ENCODE measurements at regions not wholly inside any gene's neighbourhood (a gene's known extent, or its start where the extent isn't known, plus 50 kb on each side); places are given as distances from the start of the nearest gene placed in this dataset.
A peak's percentile ranks its signal among the peaks of the same experiment; 100 is the strongest.
"Not testable (repeated sequence)": the region's sequence is repeated elsewhere in the genome, so short reads cannot be mapped to it uniquely, and the experiment has no call there.

DNA sequence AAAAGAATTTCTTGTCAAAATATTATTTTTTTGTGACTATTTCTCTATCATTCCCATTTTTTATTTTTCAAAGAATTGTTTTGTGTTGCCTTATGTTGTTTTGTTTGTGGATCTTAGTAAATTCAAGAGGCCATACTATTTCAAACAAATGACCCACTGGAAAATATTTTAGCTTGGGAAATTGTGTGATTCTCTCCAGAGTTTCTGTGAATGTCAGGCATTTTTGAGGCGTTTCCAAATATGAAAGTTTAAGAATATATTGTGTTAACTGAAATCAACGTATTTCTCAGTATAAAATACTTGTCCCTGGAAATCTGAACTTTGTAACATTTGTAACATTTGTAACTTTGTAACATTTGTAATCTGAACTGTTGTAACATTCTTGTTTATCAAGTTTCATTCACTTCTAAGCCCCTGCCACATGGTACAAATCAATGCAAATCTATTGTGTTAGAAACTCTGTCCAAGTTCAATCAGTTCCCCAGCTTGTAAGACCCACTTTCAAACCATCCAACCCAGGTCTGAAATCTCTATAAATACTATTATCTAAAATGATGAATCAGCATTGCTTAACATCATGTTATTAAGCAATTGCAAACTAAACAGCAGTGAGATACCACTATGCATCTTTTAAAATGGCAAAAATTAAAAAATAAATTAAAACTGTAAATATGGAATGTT lies 465.4 kb upstream of the GRID2 start:
- DNase-seq (ENCODE audit: low spot score): no peak

DNA sequence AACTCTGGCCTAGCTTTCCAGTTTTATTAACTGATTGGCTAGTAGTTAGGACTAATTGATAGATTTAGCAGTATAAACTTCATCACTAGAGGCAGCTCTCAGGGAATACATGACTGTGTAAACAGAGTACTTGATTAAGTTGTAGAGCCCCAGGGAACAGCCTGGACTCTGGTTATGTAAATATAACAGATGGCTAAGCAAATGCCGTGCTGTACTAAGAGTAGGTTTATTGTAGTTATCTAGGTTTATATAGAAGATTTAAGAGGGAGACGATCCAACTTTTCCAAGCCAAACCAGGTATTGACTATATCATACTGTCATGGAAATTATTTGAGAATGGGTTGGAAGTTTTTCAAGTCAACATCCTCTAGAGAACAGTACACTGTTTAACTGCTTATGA lies 463.4 kb upstream of the GRID2 start:
- DNase-seq (ENCODE audit: low spot score): peak; percentile 12

DNA sequence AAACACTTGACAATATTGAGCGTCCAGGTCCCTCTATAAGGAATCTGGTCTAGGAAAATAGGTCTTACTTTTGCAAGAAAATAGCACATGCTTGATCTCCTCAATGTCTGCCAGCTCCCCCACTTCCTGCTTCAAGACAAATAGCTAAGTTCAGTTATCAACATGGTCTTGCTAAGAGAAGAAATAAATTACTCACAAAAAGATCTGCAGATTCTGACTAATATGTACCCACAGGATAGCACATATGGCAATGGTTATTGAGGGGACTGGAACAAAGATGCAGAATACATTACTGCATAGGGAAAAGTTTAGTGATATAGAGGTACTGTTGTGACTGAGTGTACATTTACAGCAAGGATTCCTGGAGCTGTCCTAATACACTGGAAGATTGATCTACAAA lies 457.5 kb upstream of the GRID2 start:
- DNase-seq (ENCODE audit: low spot score): no peak

DNA sequence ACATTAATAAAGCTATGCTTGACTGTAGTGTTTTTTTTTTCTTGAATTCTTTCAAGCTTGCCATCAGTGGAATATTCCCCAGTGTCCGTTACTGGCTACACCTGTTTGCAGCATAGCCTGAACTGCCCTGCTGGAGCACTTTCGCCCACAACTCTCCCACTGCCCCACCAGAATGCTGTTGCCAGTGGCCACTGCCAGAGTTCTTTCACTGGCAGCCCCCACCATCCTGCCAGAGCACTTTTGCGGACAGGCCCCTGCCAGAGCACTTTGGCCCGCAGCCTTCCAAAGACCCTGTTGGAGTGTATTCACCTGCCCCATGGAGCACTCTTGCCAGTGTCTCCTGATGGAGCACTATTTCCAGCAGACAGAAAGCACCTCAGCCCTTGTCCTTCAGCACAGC lies 452.3 kb upstream of the GRID2 start:
- DNase-seq (ENCODE audit: low spot score): no peak

DNA sequence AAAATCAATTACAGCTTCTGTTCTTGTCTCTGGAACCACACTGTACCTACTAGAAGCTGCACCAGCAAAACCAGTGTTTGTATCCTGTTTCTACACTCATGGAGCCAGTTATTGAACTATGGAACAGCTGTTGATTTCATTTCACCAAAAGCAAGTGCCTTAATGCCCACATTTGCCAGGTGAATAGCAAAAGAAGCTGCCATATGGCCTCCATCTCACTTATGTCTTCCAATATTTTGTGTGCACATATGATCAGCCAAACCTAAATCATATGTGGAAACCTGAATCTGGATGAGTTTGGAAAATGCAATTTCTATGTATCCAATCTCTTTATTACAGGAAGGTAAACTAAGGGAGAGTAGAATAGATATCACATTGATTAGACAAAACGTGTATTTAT lies 415.8 kb upstream of the GRID2 start:
- no peak for DNase-seq (ENCODE audit: low spot score)

DNA sequence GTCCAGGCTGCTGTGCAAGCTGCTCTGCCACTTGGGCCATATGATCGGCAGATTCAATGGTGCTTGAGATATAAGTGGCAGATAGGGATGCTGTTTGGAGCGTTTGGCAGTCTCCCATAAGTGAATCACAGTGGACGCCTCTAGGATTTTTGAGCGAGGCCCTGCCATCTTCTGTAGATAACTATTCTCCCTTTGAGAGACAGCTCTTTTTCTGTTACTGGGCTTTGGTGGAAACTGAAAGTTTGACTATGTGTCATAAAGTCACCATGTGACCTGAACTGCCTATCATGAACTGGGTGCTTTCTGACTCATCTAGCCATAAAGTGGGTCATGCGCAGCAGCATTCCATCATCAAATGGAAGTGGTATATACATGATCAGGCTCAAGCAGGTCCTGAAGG lies 412.5 kb upstream of the GRID2 start:
- DNase-seq (ENCODE audit: low spot score): not testable (repeated sequence)

DNA sequence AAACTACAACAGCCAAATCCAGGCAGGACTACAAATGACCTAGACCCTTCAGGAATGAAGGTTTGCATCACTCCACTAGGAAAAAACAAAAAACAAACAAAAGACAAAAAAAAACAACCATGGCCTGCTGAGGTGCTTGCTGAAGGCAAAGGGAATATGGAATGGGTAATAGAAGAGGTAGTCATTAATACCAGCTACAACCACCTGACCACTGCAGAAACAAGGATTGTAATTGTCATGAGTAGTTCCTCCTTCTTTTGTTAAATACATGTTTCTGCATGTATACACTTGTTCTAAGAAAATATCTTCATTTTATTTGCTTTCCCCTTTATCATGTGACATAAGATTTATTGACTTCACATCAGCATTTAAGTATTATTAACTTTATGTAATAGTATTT lies 409.8 kb upstream of the GRID2 start:
- no peak for DNase-seq (ENCODE audit: low spot score)

DNA sequence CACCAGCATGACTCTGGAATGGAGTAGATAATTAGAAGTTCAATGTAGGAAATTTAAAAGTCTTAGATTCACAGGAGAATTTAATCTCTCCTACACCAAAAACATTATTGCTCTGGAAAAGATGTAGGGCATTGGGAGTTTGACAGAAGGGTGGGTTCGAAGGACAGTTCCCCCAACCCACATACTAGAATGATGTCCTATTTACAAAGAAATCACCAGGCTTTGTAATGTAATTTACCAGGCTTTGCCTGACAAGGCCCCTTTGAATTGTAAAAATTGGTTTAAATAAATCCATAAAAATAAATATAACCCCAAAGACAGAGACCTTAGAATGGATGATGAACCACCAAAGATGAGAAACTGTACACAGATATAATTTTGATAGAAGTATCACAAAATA lies 399.2 kb upstream of the GRID2 start:
- no peak for DNase-seq (ENCODE audit: low spot score)

DNA sequence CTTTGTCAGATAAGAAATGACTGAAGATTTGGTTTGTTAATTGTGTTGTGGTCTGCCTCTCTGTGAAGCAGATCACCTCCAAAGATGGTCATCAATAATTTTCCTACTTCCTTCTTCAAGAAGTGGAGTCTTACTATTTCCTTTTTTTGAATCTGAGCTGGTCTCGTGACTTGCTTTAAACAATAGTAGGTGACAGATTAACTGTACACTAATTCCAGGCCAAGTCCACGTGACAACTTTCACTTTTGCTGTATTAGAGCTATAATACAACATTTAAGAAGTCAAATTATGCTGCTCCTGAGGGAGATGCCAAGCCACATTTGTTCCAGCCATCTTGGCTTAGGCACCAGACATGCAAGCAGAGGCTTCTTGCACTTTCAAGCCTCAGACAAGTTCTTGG lies 393.8 kb upstream of the GRID2 start:
- no peak for DNase-seq (ENCODE audit: low spot score)

DNA sequence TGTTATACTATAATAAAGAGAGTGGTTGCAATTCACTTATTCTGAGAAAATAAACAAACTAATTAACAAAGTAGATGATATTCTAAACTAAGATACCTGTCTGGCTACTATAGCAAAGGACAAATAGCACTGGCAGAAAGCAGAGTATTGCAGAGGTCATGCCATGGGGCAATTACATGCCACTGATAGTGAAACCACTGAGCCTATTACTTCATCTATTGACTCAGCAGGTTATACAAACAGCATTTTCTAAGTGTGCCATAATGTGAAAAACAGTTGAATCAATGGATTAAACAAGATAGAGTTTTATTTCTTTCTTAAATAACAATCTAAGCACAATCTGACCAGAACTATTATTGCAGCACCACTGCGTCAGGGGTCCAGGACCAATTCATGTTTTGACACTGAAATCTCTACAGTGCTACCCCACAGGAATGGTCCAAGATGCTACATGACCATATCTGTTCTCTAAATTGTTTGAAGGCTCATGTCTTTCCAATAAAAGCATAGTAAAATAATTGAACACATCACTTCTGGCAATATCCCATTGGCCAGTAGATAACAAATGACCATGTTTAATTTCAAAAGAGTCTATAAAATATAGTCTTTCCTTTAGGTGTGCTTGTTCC lies 389.5 kb upstream of the GRID2 start:
- DNase-seq (ENCODE audit: low spot score): peak; percentile 2

DNA sequence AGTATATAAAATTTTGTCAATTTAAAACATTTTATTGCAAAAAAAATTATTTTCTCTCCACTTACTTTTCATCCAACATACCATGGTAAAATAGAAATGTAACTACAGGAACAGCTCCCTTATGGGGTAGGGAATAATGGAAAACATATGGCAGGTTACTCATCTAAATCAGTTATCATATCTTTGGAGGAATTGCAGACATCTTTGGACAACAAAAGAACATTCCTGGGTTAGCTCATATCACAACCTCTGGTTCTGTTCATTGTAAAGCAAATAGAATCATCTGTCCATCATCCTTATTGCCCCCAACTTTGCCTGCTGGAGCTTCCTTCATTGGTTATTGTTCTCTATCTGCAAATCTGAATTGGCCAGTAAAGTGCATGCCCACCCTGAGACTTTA lies 387.5 kb upstream of the GRID2 start:
- no peak for DNase-seq (ENCODE audit: low spot score)

DNA sequence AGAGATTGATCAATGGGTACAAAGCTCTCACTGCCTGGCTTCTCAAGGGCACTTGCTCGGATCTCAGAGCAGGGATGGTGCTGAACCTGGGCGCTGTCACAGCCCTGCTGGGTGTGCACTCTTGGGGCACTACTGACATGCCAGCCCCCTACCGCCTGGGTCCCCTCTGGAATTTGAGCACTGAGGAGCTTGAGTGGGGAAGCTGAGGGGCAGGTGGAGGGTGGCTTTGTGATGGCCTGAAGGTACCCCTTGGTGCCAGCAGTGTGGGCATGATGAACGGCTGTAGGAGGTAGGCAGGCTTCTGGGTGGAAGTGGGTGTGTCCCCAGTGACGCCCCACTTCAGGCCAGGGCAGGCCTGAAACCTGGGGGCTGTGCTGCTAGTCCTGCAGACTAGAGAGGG lies 379.1 kb upstream of the GRID2 start:
- DNase-seq (ENCODE audit: low spot score): no peak

DNA sequence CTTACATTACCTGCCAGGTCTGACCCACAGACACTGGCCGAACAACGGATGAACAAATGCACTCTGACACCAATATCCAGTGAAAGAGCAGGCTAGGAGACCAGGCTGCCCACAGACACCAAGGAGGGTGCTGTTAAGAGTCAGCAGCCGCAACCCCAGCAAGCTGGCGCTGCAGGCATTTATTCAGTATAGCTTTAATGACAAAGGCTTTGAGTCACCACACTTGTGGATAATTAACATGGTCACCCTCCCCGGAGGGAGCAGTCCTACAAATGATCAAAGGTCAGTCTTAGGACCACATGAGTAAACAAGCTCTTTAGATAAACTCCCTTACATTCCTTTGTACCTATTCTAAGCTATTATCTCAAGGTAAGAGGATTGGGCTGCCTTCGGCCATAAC lies 368.5 kb upstream of the GRID2 start:
- no peak for DNase-seq (ENCODE audit: low spot score)

DNA sequence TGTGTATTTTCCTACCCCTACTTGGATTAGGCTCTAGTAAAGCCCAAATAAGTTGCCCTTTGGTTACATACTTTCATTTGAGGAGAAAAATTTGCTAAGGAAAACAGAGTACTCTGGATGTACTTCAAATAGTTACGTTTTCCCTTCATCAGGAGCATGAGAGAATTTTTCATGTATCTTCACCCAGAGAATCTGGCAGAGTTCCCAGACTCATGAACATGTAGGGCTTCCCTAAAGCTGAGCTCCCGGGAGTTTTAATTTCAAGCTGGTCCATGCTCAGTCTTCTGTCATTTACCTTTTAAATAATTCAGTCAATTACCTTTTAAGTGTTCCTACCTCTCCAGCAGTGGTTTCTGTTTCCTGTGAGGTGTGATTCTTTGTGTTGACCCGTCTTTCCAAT lies 367.5 kb upstream of the GRID2 start:
- DNase-seq (ENCODE audit: low spot score): no peak

DNA sequence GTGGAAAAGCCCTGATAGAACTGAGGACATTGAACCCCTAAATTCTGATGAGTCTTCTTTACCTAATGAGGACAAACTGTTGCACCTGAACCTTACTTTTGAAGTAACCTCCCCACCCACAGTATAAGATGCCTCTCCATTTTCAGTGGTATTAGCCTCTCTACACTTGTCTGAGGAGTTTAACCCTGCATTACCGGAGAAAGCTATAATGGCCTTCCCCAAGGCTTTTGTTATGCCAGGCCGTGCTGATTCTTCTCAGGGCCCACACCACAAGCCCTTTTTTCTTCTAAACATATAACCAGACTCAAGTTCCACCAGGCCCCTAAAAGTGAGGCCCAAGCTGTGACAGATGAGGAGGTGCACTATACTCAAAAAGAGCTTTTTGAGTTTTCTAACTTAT lies 345.8 kb upstream of the GRID2 start:
- no peak for DNase-seq (ENCODE audit: low spot score)

DNA sequence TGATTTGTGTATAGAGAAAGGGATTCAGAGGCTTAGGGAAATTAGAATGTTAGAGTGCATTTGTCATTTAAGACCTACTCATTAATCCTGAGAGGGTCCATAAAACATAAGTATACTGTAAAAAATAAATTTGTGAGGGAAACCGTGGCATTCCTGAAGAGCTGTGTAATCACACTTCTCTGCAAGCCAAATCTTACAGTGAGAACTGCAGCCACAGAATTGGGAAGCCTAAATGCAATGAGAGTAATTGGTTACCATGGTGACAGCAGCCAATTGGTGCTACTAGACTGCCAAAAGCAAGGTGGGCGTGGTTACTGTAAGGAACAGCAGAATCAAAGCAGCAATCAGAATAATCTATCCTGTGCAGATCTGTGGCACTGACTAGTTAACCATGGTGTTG lies 345.2 kb upstream of the GRID2 start:
- DNase-seq (ENCODE audit: low spot score): no peak

DNA sequence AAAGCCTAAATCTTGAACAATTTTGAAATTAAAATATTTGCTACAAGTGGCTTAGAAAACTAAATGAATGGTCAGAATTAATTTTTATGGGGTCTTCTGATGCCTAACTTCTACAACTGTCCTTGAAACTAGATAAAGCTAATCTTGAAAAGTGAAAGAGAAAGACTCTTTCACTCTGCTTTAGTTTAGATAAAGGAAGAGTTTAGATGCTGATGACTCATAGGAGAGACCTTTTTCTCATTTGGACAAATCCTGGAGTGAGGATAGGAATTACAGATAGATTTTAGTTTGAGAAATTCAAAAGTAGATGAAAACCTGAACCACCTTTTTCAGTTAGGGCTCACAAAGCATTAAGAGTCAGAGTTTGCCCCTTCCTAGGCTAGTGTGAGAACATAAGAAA lies 342.3 kb upstream of the GRID2 start:
- DNase-seq (ENCODE audit: low spot score): no peak

DNA sequence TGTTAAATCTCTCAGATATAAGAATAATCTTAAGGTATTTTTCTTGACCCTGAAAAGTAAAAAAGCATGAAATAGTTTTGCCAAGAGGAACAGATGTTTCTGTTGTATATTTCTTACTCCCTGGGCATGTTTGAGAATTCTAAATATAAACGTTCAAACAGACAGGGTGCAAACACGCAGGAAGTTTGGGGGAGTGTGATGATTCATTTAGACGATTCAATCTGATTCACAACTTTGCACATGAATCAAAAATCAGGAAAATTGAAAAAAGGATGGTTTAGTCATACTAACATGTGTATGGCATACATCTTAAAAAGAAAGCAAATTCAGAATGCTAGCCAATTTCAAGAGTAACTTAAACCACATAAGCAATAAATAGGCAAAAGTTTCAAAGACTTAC lies 340.3 kb upstream of the GRID2 start:
- DNase-seq (ENCODE audit: low spot score): no peak

DNA sequence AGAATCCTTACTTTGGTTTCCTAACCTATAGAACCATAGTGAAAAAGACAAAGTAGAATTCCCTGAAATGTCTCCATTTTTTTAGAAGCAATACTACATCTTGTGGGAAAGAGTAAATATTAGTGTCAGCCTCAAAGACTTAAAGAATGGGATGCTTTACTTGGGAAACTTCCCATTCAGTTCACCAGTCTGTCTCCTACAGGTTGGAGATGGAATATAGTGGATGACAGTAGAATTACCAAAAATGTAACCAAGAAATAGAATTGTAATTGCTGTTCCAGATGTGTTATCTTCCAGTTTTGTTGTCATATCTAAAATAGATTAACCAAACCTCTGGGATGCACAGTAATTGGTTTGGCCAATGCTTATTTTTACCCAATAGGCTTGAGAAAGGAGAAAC lies 338.6 kb upstream of the GRID2 start:
- DNase-seq (ENCODE audit: low spot score): no peak

DNA sequence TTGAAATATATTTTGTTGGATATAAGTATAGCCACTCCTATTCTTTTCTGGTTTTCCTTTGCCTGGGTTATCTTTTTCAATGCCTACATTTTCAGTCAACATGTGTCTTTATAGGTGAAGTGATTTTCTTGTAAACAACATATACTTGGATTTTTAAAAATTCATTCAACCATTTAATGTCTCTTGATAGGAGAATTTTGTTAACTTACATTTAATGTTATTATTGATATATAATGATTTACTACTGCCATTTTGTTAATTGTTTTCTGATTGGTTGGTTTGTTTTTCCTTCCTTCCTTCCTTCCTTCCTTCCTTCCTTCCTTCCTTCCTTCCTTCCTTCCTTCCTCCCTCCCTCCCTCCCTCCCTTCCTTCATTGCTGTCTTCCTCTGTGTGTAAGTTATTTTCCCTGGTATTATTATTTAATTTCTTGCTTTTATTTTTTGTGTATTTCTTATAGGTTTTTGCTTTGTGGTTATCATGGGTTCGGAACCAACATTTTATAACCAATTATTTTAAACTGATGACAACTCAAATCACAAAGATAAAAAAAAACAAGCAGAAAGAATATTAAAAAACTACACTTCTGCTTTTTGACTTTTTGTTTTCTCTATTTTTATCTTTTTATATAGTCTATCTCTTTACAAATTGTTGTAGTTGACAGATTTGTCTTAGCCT lies 330.1 kb upstream of the GRID2 start:
- no peak for DNase-seq (ENCODE audit: low spot score)

DNA sequence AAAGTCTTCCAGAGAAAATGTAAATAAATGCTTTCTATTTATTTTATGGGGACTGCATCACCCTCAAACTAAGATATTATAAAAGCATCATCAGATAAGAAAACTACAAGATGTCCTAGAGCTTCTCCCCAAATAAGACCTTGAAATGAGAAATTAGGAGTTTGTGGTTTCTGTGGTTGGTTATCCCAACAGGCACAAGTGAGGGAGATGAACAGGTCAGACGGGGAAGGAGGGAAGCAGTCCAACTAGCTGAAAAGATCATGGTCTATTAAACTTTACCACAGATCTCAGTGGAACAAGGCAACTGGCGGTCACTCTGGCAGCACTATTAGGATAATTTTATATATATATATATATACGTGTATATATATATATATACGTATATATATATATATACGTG lies 319.3 kb upstream of the GRID2 start:
- DNase-seq (ENCODE audit: low spot score): no peak

DNA sequence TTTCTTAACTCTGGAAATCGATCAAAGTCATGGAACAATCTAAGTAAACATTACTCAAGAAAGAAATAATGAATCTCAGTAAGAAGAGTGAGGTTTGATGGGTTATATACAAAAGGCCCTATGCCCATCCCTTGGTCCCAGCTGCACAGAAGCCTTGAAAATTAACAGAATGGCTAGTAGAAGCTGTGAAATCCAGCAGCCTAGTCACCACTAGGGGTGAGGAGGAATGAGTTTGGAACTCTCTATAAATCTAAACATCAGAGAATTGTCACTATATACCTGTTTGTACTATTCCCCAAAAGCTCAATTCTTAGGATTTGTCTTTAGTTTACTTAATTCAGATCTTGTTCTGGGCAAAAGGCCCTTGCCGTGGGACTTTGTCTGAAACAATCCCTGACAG lies 313.9 kb upstream of the GRID2 start:
- no peak for DNase-seq (ENCODE audit: low spot score)

DNA sequence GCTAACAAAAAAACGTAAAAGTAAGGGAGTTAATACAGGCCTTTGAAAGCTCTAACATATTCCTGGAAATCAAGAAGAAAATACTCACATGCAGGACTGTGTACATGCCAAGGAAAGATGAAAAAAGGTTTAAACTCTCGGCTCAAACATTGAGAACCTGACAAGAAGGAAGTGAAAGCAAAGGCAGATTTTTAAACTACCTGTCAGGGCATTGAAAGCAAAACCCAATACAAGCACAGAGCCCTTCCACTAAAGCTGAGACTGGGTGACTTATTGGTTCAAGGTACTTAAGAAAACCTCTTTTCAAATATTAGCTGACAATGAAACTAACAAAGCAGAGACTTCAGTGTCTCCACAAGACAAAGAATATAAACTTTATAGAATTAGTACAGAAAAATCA lies 313.0 kb upstream of the GRID2 start:
- no peak for DNase-seq (ENCODE audit: low spot score)

DNA sequence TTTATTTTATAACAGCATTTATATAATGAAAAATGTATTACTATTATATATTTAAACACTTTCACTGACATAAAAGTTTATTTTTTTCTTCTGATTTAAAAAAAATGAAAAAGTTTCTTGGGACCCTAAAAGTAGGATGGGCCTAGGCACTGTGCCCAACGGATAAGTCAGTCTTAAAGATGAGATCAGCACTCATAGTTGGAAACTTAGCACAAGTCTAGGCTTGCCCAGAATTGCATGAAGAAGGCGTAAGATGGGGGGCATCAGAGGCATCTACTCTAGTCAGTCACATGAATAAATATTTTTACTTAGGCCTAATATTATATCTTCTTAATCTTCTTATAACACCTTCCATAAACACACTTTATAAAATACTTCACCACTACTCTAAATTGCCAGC lies 306.7 kb upstream of the GRID2 start:
- no peak for DNase-seq (ENCODE audit: low spot score)
